MCF 10A (cell line): ENCODE measurements at regions not wholly inside any gene's neighbourhood (a gene's known extent, or its start where the extent isn't known, plus 50 kb on each side); places are given as distances from the start of the nearest gene placed in this dataset.

ENCODE experiments used
- BruUV-seq: library from RNA; stranded (reverse); fragments of 400-500 nt; replicated peaks from 2 replicates; lab custom pipeline; 2021; lab: Mats Ljungman, UMichigan
- CTCF ChIA-PET: fragments of 300-600 bp; sonication (Branson Sonifier 250); formaldehyde crosslinking; extraction: SDS; loops from one replicate; lab custom pipeline; 2021; ENCODE audit warnings: antibody characterized with exemption, inconsistent platforms; lab: Yijun Ruan, JAX
- POLR2A ChIA-PET: fragments of 300-600, 350-650 bp; sonication (Branson Sonifier 250); formaldehyde crosslinking; extraction: SDS; loops from one replicate; lab custom pipeline; 2020; ENCODE audit warnings: antibody characterized with exemption, inconsistent platforms; lab: Yijun Ruan, JAX
- DNase-seq: peaks from one replicate; pipeline ENCODE4 v3.0.0-alpha.2; 2018; ENCODE audit not compliant: unreplicated experiment
- H3K27ac Mint-ChIP-seq: one replicate; pipeline ENCODE4 v1.8.0; 2022; ENCODE audit warnings: mild to moderate bottlenecking, low read depth, mixed read lengths; ENCODE audit not compliant: unreplicated experiment
- H3K27me3 Mint-ChIP-seq: one replicate; pipeline ENCODE4 v1.8.0; 2022; ENCODE audit warnings: mixed read lengths; ENCODE audit not compliant: insufficient read depth, unreplicated experiment
- H3K36me3 Mint-ChIP-seq: one replicate; pipeline ENCODE4 v1.8.0; 2022; ENCODE audit warnings: mild to moderate bottlenecking, moderate library complexity, mixed read lengths; ENCODE audit not compliant: insufficient read depth, unreplicated experiment
- H3K4me1 Mint-ChIP-seq: one replicate; pipeline ENCODE4 v1.8.0; 2022; ENCODE audit warnings: mixed read lengths; ENCODE audit not compliant: insufficient read depth, unreplicated experiment
- H3K4me3 Mint-ChIP-seq: one replicate; pipeline ENCODE4 v1.8.0; 2022; ENCODE audit warnings: mild to moderate bottlenecking, moderate library complexity, mixed read lengths; ENCODE audit not compliant: unreplicated experiment
- H3K9me3 Mint-ChIP-seq: one replicate; pipeline ENCODE4 v1.8.0; 2022; ENCODE audit warnings: mixed read lengths; ENCODE audit not compliant: unreplicated experiment
- intact Hi-C: fragments of 100-400 bp; cut with micrococcal nuclease; formaldehyde crosslinking; loops from 2 replicates; pipeline ENCODE4 v1.14.1; 2022
- TF ChIP-seq, protein P1 (sequence below): fragments of 200-600 bp; IDR thresholded peaks from one replicate; pipeline ENCODE4 v1.8.0; 2022; ENCODE audit warnings: antibody characterized with exemption, mild to moderate bottlenecking; ENCODE audit not compliant: unreplicated experiment

DNA sequence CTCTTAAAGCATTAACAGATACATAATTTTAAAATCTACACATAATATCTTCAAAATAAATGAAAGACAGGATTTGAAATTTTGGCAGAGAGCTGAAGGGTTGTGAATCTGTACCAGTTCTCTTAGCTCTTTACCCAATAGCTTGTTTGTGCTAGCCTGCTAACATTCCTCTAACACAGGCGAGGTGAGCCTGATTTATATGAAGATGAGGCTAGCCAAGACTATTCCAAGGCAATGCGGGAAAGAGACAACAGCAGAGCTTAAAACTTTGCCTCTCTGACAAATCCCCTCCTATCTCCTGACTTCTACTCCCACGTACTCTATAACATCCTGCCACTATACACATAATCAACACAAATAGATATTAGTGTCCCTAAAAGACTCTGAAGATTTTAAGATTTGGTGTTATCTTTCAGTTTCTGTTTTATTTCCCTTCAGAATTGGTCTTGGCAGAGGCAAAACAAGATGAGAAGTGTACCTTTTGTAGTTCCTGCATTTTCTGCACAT, 745.6 kb upstream of the ZNF608 start:
- H3K9me3 Mint-ChIP-seq = no peaks in the 10 kb centered on the region
- DNase-seq = no peak
- H3K4me1 Mint-ChIP-seq = peaks cover 20% of the 10 kb centered on the region
- H3K36me3 Mint-ChIP-seq = no peaks in the 10 kb centered on the region
- no TSS peak for BruUV-seq
- TF ChIP-seq, protein P1, sequence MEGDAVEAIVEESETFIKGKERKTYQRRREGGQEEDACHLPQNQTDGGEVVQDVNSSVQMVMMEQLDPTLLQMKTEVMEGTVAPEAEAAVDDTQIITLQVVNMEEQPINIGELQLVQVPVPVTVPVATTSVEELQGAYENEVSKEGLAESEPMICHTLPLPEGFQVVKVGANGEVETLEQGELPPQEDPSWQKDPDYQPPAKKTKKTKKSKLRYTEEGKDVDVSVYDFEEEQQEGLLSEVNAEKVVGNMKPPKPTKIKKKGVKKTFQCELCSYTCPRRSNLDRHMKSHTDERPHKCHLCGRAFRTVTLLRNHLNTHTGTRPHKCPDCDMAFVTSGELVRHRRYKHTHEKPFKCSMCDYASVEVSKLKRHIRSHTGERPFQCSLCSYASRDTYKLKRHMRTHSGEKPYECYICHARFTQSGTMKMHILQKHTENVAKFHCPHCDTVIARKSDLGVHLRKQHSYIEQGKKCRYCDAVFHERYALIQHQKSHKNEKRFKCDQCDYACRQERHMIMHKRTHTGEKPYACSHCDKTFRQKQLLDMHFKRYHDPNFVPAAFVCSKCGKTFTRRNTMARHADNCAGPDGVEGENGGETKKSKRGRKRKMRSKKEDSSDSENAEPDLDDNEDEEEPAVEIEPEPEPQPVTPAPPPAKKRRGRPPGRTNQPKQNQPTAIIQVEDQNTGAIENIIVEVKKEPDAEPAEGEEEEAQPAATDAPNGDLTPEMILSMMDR = no peak
- intact Hi-C loops = no loop called here
- peak overlapping the region; percentile 89 for H3K27ac Mint-ChIP-seq
- peak overlapping the region; percentile 26 for H3K4me3 Mint-ChIP-seq
- ChIA-PET CTCF (interaction anchor here (0.6 to 1.7 kb wide), 2 partner anchors 69 to 1794 kb away, joined by 3 to 4 read pairs; no protein-coding TSS in a partner anchor), POLR2A (interaction anchor here (0.6 to 1.5 kb wide), 4 partner anchors 9 to 81 kb away, joined by 3 to 6 read pairs (median 3); no protein-coding TSS in a partner anchor)
- H3K27me3 Mint-ChIP-seq = no peaks in the 10 kb centered on the region

DNA sequence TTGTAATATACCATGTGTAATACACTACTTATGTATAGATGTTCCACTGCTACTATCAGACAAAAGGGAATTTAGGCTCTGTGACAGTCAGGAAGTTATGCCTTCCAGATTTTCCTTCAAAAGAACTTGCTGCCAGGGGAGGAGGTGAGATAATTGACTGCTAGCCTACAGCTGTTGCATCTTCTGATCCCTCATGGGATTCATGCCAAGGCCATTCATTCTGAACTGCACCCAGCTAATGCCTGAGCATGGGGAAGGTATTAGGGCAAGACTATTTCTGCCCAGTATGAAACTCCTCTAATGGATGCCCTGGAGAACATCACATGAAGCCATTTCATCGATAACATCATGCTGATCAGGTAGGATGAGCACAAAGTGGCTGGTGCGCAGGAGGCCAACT, 746.5 kb upstream of the ZNF608 start:
- H3K9me3 Mint-ChIP-seq = no peaks in the 10 kb centered on the region

GRCh38 chr5:125496393-125496792, 750.0 kb upstream of the ZNF608 start:
- BruUV-seq = no TSS peak
- Mint-ChIP-seq H3K9me3 (no peaks in the 10 kb centered on the region), H3K27me3 (no peaks in the 10 kb centered on the region), H3K36me3 (no peaks in the 10 kb centered on the region), H3K27ac (no peak overlapping the region), H3K4me1 (peaks cover 28% of the 10 kb centered on the region), H3K4me3 (no peak overlapping the region)
- TF ChIP-seq, protein P1 = no peak
- intact Hi-C loops = no loop called here
- ChIA-PET CTCF (no interaction called here), POLR2A (interaction anchor here (0.7 kb wide), 1 partner anchor 1504 kb away, joined by 3 read pairs; no protein-coding TSS in a partner anchor)
- no peak for DNase-seq

More for the DNA sequence above, 746.5 kb upstream of the ZNF608 start:
- intact Hi-C loops = no loop called here
- peaks cover 17% of the 10 kb centered on the region for H3K4me1 Mint-ChIP-seq
- ChIA-PET CTCF (interaction anchor here (1.7 kb wide), 1 partner anchor 70 kb away, joined by 4 read pairs; no protein-coding TSS in a partner anchor), POLR2A (no interaction called here)
- no TSS peak for BruUV-seq
- TF ChIP-seq, protein P1 = no peak
- H3K36me3 Mint-ChIP-seq = no peaks in the 10 kb centered on the region
- no peak overlapping the region for H3K4me3 Mint-ChIP-seq
- no peak for DNase-seq
- H3K27ac Mint-ChIP-seq = no peak overlapping the region
- H3K27me3 Mint-ChIP-seq = no peaks in the 10 kb centered on the region

- TF ChIP-seq, protein P1 = no peak
- Mint-ChIP-seq H3K36me3 (no peaks in the 10 kb centered on the region), H3K4me1 (peaks cover 20% of the 10 kb centered on the region), H3K27me3 (no peaks in the 10 kb centered on the region), H3K4me3 (no peak overlapping the region), H3K27ac (peak overlapping the region; percentile 67), H3K9me3 (no peaks in the 10 kb centered on the region)
- ChIA-PET CTCF (interaction anchor here (0.6 to 0.8 kb wide), 2 partner anchors 9 to 1037 kb away, joined by 3 read pairs; no protein-coding TSS in a partner anchor), POLR2A (interaction anchor here (0.9 to 2.4 kb wide), 5 partner anchors 12 to 572 kb away, joined by 3 to 20 read pairs (median 3); no protein-coding TSS in a partner anchor)
- no TSS peak for BruUV-seq
- DNase-seq = no peak
- intact Hi-C loops = no loop called here
Measured at GRCh38 chr5:125497651-125498050, 751.2 kb upstream of the ZNF608 start.
